Endothelial cell of umbilical vein (primary cell): ENCODE measurements at regions not wholly inside any gene's neighbourhood (a gene's known extent, or its start where the extent isn't known, plus 50 kb on each side); places are given as distances from the start of the nearest gene placed in this dataset.

Experiments used
- BruUV-seq: library from RNA; stranded (reverse); fragments of 400-500 nt; replicated peaks from 2 replicates; lab custom pipeline; 2021; lab: Mats Ljungman, UMichigan
- CTCF ChIA-PET: fragments of 300-600, 350-600 bp; sonication (Branson Sonifier 250); formaldehyde crosslinking; loops from one replicate; lab custom pipeline; 2021; ENCODE audit warnings: antibody characterized with exemption, inconsistent platforms; lab: Charles Lee
- POLR2A ChIA-PET: fragments of 300-600, 350-600 bp; sonication (Branson Sonifier 250); formaldehyde crosslinking; loops from one replicate; lab custom pipeline; 2021; ENCODE audit warnings: antibody characterized with exemption, inconsistent platforms; lab: Charles Lee
- DNase-seq: peaks from one replicate; pipeline ENCODE4 v3.0.0-alpha.2; 2011; ENCODE audit warnings: low read depth, low spot score
- FAIRE-seq: peaks from 2 replicates; lab custom pipeline; 2011; peaks lifted over from hg19 to GRCh38; lab: Jason Lieb, UNC
- H2AFZ ChIP-seq: 2 replicates; pipeline ENCODE4 v1.6.0; 2012; ENCODE audit warnings: low read depth, low read length, control low read depth, inconsistent platforms
- H3K27ac ChIP-seq: 2 replicates; pipeline ENCODE4 v1.5.1; 2011; ENCODE audit warnings: low read depth, mild to moderate bottlenecking, control low read depth, low read length, moderate library complexity; ENCODE audit not compliant: insufficient read depth
- H3K27me3 ChIP-seq, 2 experiments: 2 replicates each; pipeline versions ENCODE4 v1.6.0 to v1.6.1; 2011; ENCODE audit warnings: low read length in 2 of 2, mixed read lengths in 1 of 2; ENCODE audit not compliant: control insufficient read depth in 2 of 2, insufficient read depth in 2 of 2
- H3K36me3 ChIP-seq, 2 experiments: 2 replicates in 1 of 2; 3 replicates in 1 of 2; pipeline ENCODE4 v1.5.1; 2011; ENCODE audit warnings: low read length in 2 of 2, mild to moderate bottlenecking in 1 of 2, moderate library complexity in 1 of 2; ENCODE audit not compliant: control insufficient read depth in 2 of 2, insufficient read depth in 2 of 2; ENCODE audit errors: extremely low read depth in 1 of 2
- H3K4me1 ChIP-seq: 3 replicates; pipeline ENCODE4 v1.5.1; 2011; ENCODE audit warnings: mild to moderate bottlenecking, low read length; ENCODE audit not compliant: control insufficient read depth, insufficient read depth; ENCODE audit errors: extremely low read depth
- H3K4me2 ChIP-seq: 2 replicates; pipeline ENCODE4 v1.6.1; 2011; ENCODE audit warnings: low read length, control low read depth, mixed read lengths; ENCODE audit not compliant: insufficient read depth
- H3K4me3 ChIP-seq, 3 experiments: fragments of 200-600 bp in 1 of 3; sonication (generic), shearing (Covaris generic) in 1 of 3; replicated peaks in 1 of 3; 2 replicates each; pipeline ENCODE4 v1.5.1; 2011 to 2016; ENCODE audit warnings: control low read depth in 3 of 3, low read length in 3 of 3, mild to moderate bottlenecking in 2 of 3, inconsistent platforms in 1 of 3, low read depth in 1 of 3, moderate library complexity in 1 of 3; ENCODE audit not compliant: insufficient read depth in 1 of 3
- H3K79me2 ChIP-seq: 2 replicates; pipeline ENCODE4 v1.6.0; 2012; ENCODE audit warnings: low read length, inconsistent platforms; ENCODE audit not compliant: control insufficient read depth, insufficient read depth
- H3K9ac ChIP-seq: replicated peaks from 2 replicates; pipeline ENCODE3; 2011; ENCODE audit warnings: low read length, control low read depth; ENCODE audit not compliant: insufficient read depth; ENCODE audit errors: extremely low read depth
- H3K9me1 ChIP-seq: replicated peaks from 3 replicates; pipeline ENCODE4 v1.6.0; 2011; ENCODE audit warnings: mild to moderate bottlenecking, low read length; ENCODE audit not compliant: control insufficient read depth, insufficient read depth; ENCODE audit errors: extremely low read depth
- H3K9me3 ChIP-seq: replicated peaks from 2 replicates; pipeline ENCODE4 v1.5.1; 2012; ENCODE audit warnings: low read length, inconsistent platforms; ENCODE audit not compliant: control insufficient read depth, insufficient read depth
- H4K20me1 ChIP-seq: replicated peaks from 2 replicates; pipeline ENCODE3; 2011; ENCODE audit warnings: mild to moderate bottlenecking, low read length; ENCODE audit not compliant: control insufficient read depth, insufficient read depth; ENCODE audit errors: extremely low read depth
- EZH2 ChIP-seq: IDR thresholded peaks from 2 replicates; pipeline ENCODE4 v1.6.1; 2012; ENCODE audit warnings: borderline replicate concordance, low read depth, mild to moderate bottlenecking, moderate library complexity, low read length, inconsistent platforms; ENCODE audit not compliant: severe bottlenecking
- FOS ChIP-seq: IDR thresholded peaks from 2 replicates; pipeline ENCODE4 v1.6.1; 2011; ENCODE audit warnings: mild to moderate bottlenecking, low read length, moderate library complexity, borderline replicate concordance; ENCODE audit not compliant: insufficient read depth
- GATA2 ChIP-seq: IDR thresholded peaks from 2 replicates; pipeline ENCODE4 v1.7.0; 2011; ENCODE audit warnings: low read depth, mild to moderate bottlenecking, moderate library complexity, mixed read lengths, low read length; ENCODE audit not compliant: insufficient read length, insufficient read depth
- JUN ChIP-seq: IDR thresholded peaks from 2 replicates; pipeline ENCODE4 v1.6.1; 2011; ENCODE audit warnings: borderline replicate concordance, low read depth; ENCODE audit not compliant: insufficient read length, insufficient read depth
- MAX ChIP-seq: IDR thresholded peaks from 2 replicates; pipeline ENCODE4 v1.6.1; 2011; ENCODE audit not compliant: insufficient read depth, insufficient read length
- MYC ChIP-seq: IDR thresholded peaks from one replicate; pipeline ENCODE4 v1.6.1; 2011; ENCODE audit warnings: mild to moderate bottlenecking, low read depth, low read length
- POLR2A ChIP-seq: IDR thresholded peaks from 2 replicates; pipeline ENCODE4 v1.6.1; 2012; ENCODE audit warnings: low read depth, mild to moderate bottlenecking, control low read depth, low read length
- POLR2AphosphoS5 ChIP-seq: IDR thresholded peaks from 2 replicates; pipeline ENCODE4 v1.6.1; 2012; ENCODE audit warnings: low read depth, mild to moderate bottlenecking, control low read depth, low read length, moderate library complexity; ENCODE audit not compliant: insufficient read depth
- dilution Hi-C: fragments of 300-500 bp; cut with MboI; formaldehyde crosslinking; loops from one replicate; pipeline ENCODE4 v1.15.0; 2019; ENCODE audit warnings: low sequenced_read_pairs; ENCODE audit not compliant: extremely low pct_ligation_motif_present
- intact Hi-C: fragments of 100-400 bp; cut with micrococcal nuclease; formaldehyde crosslinking; loops from one replicate; pipeline ENCODE4 v1.10.0; 2022
- TF ChIP-seq, protein P1 (sequence below), 2 donors: IDR thresholded peaks; 1 replicate in 1 of 2; 2 replicates in 1 of 2; pipeline ENCODE4 v1.5.1; 2011; ENCODE audit warnings: low read length in 2 of 2, mild to moderate bottlenecking in 2 of 2, moderate library complexity in 2 of 2, control low read depth in 1 of 2, inconsistent platforms in 1 of 2, low read depth in 1 of 2; ENCODE audit not compliant: insufficient read depth in 1 of 2; ENCODE audit errors: extremely low read depth in 1 of 2

GRCh38 chr6:14547284-14547998 lies 429.9 kb downstream of the CD83 start:
- no peak overlapping the region for H3K4me2 ChIP-seq
- ChIA-PET CTCF (no interaction called here), POLR2A (no interaction called here)
- no peaks in the 10 kb centered on the region for H3K9me1 ChIP-seq
- H3K27ac ChIP-seq: no peak overlapping the region
- no peaks in the 10 kb centered on the region for H3K4me1 ChIP-seq
- dilution Hi-C loops (no loop called here), intact Hi-C loops (no loop called here)
- H3K36me3 ChIP-seq: no peaks in the 10 kb centered on the region
- H2AFZ ChIP-seq: no peak overlapping the region
- FAIRE-seq (no peak), DNase-seq (no peak)
- TF ChIP-seq, protein P1, sequence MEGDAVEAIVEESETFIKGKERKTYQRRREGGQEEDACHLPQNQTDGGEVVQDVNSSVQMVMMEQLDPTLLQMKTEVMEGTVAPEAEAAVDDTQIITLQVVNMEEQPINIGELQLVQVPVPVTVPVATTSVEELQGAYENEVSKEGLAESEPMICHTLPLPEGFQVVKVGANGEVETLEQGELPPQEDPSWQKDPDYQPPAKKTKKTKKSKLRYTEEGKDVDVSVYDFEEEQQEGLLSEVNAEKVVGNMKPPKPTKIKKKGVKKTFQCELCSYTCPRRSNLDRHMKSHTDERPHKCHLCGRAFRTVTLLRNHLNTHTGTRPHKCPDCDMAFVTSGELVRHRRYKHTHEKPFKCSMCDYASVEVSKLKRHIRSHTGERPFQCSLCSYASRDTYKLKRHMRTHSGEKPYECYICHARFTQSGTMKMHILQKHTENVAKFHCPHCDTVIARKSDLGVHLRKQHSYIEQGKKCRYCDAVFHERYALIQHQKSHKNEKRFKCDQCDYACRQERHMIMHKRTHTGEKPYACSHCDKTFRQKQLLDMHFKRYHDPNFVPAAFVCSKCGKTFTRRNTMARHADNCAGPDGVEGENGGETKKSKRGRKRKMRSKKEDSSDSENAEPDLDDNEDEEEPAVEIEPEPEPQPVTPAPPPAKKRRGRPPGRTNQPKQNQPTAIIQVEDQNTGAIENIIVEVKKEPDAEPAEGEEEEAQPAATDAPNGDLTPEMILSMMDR (IDR thresholded peaks at IDR 0.05; ENCODE audit: extremely low read depth in 1 of 2, insufficient read depth in 1 of 2, low read depth in 1 of 2, low read length in 2 of 2): no peak
- TF ChIP-seq EZH2 (no peak), MYC (no peak), POLR2AphosphoS5 (no peak), MAX (no peak), GATA2 (no peak), FOS (no peak), JUN (no peak), POLR2A (no peak)
- no peak overlapping the region for H3K4me3 ChIP-seq
- H3K27me3 ChIP-seq: no peaks in the 10 kb centered on the region
- peaks cover 3% of the 10 kb centered on the region for H3K9me3 ChIP-seq
- H3K79me2 ChIP-seq: no peaks in the 10 kb centered on the region
- BruUV-seq: no TSS peak
- H3K9ac ChIP-seq: no peak overlapping the region
- H4K20me1 ChIP-seq: no peaks in the 10 kb centered on the region
